ENCODE measurements at regions not wholly inside any gene's neighbourhood (a gene's known extent, or its start where the extent isn't known, plus 50 kb on each side); places are given as distances from the start of the nearest gene placed in this dataset.

DNA sequence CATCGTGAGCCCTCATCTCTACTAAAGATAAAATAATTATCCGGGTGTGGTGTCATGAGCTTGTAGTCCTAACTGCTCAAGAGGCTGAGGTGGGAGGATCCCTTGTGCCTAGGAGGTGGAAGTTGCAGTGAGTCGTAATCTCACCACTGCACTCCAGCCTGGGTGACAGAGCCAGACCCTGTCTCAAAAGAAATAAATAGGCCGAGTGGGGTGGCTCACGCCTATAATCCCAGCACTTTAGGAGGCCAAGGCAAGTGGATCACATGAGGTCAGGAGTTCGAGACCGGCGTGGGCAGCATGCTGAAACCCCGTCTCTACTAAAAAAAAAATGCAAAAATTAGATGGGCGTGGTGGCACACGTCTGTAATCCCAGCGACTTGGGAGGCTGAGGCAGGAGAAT is 70.9 kb downstream of the RESF1 start:
- H3K4me3 Mint-ChIP-seq = no peak overlapping the region
- Histone ChIP-seq H3K9me2 (ENCODE audit: insufficient read depth) (no peaks in the 10 kb centered on the region), H3K27ac (ENCODE audit: low read depth) (no peak overlapping the region), H3K4me1 (ENCODE audit: insufficient read depth) (peaks cover 49% of the 10 kb centered on the region), H3K4me2 (no peak overlapping the region), H4K20me1 (replicated peaks; ENCODE audit: insufficient read depth) (no peaks in the 10 kb centered on the region), H3K27me3 (ENCODE audit: insufficient read depth) (no peaks in the 10 kb centered on the region), H3K4me3 (no peak overlapping the region), H3F3A (replicated peaks; ENCODE audit: low read depth) (peaks cover 2% of the 10 kb centered on the region; the same call in 1 of the 2 replicates), H2AFZ (no peak overlapping the region), H3K79me2 (replicated peaks; ENCODE audit: insufficient read depth) (no peaks in the 10 kb centered on the region), H3K36me3 (ENCODE audit: insufficient read depth) (no peaks in the 10 kb centered on the region)
- TF ChIP-seq STAT1 (IDR thresholded peaks at IDR 0.05; ENCODE audit: unreplicated experiment) = no peak
- TF ChIP-seq CREB1 (CRISPR knock-in tag; IDR thresholded peaks at IDR 0.05; ENCODE audit: low read depth) = no peak
- TF ChIP-seq, protein P1, sequence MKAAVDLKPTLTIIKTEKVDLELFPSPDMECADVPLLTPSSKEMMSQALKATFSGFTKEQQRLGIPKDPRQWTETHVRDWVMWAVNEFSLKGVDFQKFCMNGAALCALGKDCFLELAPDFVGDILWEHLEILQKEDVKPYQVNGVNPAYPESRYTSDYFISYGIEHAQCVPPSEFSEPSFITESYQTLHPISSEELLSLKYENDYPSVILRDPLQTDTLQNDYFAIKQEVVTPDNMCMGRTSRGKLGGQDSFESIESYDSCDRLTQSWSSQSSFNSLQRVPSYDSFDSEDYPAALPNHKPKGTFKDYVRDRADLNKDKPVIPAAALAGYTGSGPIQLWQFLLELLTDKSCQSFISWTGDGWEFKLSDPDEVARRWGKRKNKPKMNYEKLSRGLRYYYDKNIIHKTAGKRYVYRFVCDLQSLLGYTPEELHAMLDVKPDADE (IDR thresholded peaks at IDR 0.05) = no peak
- no peak for TF ChIP-seq EZH2 (IDR thresholded peaks at IDR 0.05; ENCODE audit: low read depth, unreplicated experiment)
- TF ChIP-seq NANOG (IDR thresholded peaks at IDR 0.05; ENCODE audit: borderline replicate concordance) = no peak
- TF ChIP-seq EZH2phosphoT487 (IDR thresholded peaks at IDR 0.05; ENCODE audit: unreplicated experiment) = no peak
- TF ChIP-seq, protein P2, sequence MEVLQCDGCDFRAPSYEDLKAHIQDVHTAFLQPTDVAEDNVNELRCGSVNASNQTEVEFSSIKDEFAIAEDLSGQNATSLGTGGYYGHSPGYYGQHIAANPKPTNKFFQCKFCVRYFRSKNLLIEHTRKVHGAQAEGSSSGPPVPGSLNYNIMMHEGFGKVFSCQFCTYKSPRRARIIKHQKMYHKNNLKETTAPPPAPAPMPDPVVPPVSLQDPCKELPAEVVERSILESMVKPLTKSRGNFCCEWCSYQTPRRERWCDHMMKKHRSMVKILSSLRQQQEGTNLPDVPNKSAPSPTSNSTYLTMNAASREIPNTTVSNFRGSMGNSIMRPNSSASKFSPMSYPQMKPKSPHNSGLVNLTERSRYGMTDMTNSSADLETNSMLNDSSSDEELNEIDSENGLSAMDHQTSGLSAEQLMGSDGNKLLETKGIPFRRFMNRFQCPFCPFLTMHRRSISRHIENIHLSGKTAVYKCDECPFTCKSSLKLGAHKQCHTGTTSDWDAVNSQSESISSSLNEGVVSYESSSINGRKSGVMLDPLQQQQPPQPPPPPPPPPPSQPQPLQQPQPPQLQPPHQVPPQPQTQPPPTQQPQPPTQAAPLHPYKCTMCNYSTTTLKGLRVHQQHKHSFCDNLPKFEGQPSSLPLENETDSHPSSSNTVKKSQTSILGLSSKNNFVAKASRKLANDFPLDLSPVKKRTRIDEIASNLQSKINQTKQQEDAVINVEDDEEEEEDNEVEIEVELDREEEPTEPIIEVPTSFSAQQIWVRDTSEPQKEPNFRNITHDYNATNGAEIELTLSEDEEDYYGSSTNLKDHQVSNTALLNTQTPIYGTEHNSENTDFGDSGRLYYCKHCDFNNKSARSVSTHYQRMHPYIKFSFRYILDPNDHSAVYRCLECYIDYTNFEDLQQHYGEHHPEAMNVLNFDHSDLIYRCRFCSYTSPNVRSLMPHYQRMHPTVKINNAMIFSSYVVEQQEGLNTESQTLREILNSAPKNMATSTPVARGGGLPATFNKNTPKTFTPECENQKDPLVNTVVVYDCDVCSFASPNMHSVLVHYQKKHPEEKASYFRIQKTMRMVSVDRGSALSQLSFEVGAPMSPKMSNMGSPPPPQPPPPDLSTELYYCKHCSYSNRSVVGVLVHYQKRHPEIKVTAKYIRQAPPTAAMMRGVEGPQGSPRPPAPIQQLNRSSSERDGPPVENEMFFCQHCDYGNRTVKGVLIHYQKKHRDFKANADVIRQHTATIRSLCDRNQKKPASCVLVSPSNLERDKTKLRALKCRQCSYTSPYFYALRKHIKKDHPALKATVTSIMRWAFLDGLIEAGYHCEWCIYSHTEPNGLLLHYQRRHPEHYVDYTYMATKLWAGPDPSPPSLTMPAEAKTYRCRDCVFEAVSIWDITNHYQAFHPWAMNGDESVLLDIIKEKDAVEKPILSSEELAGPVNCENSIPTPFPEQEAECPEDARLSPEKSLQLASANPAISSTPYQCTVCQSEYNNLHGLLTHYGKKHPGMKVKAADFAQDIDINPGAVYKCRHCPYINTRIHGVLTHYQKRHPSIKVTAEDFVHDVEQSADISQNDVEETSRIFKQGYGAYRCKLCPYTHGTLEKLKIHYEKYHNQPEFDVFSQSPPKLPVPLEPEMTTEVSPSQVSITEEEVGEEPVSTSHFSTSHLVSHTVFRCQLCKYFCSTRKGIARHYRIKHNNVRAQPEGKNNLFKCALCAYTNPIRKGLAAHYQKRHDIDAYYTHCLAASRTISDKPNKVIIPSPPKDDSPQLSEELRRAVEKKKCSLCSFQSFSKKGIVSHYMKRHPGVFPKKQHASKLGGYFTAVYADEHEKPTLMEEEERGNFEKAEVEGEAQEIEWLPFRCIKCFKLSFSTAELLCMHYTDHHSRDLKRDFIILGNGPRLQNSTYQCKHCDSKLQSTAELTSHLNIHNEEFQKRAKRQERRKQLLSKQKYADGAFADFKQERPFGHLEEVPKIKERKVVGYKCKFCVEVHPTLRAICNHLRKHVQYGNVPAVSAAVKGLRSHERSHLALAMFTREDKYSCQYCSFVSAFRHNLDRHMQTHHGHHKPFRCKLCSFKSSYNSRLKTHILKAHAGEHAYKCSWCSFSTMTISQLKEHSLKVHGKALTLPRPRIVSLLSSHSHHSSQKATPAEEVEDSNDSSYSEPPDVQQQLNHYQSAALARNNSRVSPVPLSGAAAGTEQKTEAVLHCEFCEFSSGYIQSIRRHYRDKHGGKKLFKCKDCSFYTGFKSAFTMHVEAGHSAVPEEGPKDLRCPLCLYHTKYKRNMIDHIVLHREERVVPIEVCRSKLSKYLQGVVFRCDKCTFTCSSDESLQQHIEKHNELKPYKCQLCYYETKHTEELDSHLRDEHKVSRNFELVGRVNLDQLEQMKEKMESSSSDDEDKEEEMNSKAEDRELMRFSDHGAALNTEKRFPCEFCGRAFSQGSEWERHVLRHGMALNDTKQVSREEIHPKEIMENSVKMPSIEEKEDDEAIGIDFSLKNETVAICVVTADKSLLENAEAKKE (CRISPR knock-in tag; IDR thresholded peaks at IDR 0.05) = no peak
- TF ChIP-seq ZNF114 (CRISPR knock-in tag; IDR thresholded peaks at IDR 0.05) = no peak
- TF ChIP-seq, protein P3, sequence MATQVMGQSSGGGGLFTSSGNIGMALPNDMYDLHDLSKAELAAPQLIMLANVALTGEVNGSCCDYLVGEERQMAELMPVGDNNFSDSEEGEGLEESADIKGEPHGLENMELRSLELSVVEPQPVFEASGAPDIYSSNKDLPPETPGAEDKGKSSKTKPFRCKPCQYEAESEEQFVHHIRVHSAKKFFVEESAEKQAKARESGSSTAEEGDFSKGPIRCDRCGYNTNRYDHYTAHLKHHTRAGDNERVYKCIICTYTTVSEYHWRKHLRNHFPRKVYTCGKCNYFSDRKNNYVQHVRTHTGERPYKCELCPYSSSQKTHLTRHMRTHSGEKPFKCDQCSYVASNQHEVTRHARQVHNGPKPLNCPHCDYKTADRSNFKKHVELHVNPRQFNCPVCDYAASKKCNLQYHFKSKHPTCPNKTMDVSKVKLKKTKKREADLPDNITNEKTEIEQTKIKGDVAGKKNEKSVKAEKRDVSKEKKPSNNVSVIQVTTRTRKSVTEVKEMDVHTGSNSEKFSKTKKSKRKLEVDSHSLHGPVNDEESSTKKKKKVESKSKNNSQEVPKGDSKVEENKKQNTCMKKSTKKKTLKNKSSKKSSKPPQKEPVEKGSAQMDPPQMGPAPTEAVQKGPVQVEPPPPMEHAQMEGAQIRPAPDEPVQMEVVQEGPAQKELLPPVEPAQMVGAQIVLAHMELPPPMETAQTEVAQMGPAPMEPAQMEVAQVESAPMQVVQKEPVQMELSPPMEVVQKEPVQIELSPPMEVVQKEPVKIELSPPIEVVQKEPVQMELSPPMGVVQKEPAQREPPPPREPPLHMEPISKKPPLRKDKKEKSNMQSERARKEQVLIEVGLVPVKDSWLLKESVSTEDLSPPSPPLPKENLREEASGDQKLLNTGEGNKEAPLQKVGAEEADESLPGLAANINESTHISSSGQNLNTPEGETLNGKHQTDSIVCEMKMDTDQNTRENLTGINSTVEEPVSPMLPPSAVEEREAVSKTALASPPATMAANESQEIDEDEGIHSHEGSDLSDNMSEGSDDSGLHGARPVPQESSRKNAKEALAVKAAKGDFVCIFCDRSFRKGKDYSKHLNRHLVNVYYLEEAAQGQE (IDR thresholded peaks at IDR 0.05; ENCODE audit: unreplicated experiment) = no peak
- TF ChIP-seq, protein P4, sequence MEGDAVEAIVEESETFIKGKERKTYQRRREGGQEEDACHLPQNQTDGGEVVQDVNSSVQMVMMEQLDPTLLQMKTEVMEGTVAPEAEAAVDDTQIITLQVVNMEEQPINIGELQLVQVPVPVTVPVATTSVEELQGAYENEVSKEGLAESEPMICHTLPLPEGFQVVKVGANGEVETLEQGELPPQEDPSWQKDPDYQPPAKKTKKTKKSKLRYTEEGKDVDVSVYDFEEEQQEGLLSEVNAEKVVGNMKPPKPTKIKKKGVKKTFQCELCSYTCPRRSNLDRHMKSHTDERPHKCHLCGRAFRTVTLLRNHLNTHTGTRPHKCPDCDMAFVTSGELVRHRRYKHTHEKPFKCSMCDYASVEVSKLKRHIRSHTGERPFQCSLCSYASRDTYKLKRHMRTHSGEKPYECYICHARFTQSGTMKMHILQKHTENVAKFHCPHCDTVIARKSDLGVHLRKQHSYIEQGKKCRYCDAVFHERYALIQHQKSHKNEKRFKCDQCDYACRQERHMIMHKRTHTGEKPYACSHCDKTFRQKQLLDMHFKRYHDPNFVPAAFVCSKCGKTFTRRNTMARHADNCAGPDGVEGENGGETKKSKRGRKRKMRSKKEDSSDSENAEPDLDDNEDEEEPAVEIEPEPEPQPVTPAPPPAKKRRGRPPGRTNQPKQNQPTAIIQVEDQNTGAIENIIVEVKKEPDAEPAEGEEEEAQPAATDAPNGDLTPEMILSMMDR (conservative IDR thresholded peaks at IDR 0.05; ENCODE audit: low read depth in 2 of 2) = no peak
- no peak for TF ChIP-seq JUNB (IDR thresholded peaks at IDR 0.05; ENCODE audit: unreplicated experiment)
- TF ChIP-seq ZNF331 (CRISPR knock-in tag; IDR thresholded peaks at IDR 0.05; ENCODE audit: low read depth) = no peak
- no peak for TF ChIP-seq POLR2AphosphoS5 (IDR thresholded peaks at IDR 0.05; ENCODE audit: low read depth)
- no peaks in the 10 kb centered on the region for H3K27me3 Mint-ChIP-seq (ENCODE audit: insufficient read depth, low read depth, poor library complexity)
- DNase-seq (ENCODE audit: low spot score) (no peak), ATAC-seq (no peak)
- no peak overlapping the region for H3K27ac Mint-ChIP-seq
- H3K9me3 Mint-ChIP-seq = peaks cover 3% of the 10 kb centered on the region; the same call in 2 of the 3 replicates
- no peaks in the 10 kb centered on the region for H3K36me3 Mint-ChIP-seq (ENCODE audit: low read depth)
- peaks cover 39% of the 10 kb centered on the region for H3K4me1 Mint-ChIP-seq
